HG03442 (cell line): ENCODE measurements at regions not wholly inside any gene's neighbourhood (a gene's known extent, or its start where the extent isn't known, plus 50 kb on each side); places are given as distances from the start of the nearest gene placed in this dataset.
A peak's percentile ranks its signal among the peaks of the same experiment; 100 is the strongest.
"Not testable (repeated sequence)": the region's sequence is repeated elsewhere in the genome, so short reads cannot be mapped to it uniquely, and the experiment has no call there.

Experiments used
- ATAC-seq: cut with Tn5 transposase; IDR thresholded peaks from one replicate; pipeline ENCODE4 v1.9.1; 2021; ENCODE audit warnings: mild to moderate bottlenecking, moderate library complexity; ENCODE audit not compliant: unreplicated experiment

GRCh38 chr20:48008850-48009515 is 223.7 kb upstream of the SULF2 start:
- no peak for ATAC-seq

- no peak for ATAC-seq
Measured at GRCh38 chr20:48007351-48007750, 222.1 kb upstream of the SULF2 start.

GRCh38 chr20:48006036-48006833 is 221.0 kb upstream of the SULF2 start:
- ATAC-seq = no peak

GRCh38 chr20:48003021-48003420 is 217.7 kb upstream of the SULF2 start:
- no peak for ATAC-seq

- peak; percentile 65 for ATAC-seq
Measured at GRCh38 chr20:48002517-48002970, 217.3 kb upstream of the SULF2 start.

GRCh38 chr20:47999166-47999565 is 213.9 kb upstream of the SULF2 start:
- ATAC-seq = no peak

- ATAC-seq = no peak
Measured at GRCh38 chr20:47998736-47999135, 213.5 kb upstream of the SULF2 start.

- ATAC-seq = no peak
Measured at GRCh38 chr20:47995661-47996060, 210.4 kb upstream of the SULF2 start.

- ATAC-seq = no peak
Measured at GRCh38 chr20:47993817-47994216, 208.5 kb upstream of the SULF2 start.

GRCh38 chr20:47993035-47993755 is 207.9 kb upstream of the SULF2 start:
- ATAC-seq = no peak

- no peak for ATAC-seq
Measured at GRCh38 chr20:47991875-47992488, 206.7 kb upstream of the SULF2 start.

- no peak for ATAC-seq
Measured at GRCh38 chr20:47990507-47991150, 205.3 kb upstream of the SULF2 start.

GRCh38 chr20:47989957-47990356 is 204.7 kb upstream of the SULF2 start:
- no peak for ATAC-seq

- ATAC-seq = no peak
Measured at GRCh38 chr20:47988676-47989075, 203.4 kb upstream of the SULF2 start.

- no peak for ATAC-seq
Measured at GRCh38 chr20:47985092-47985850, 200.0 kb upstream of the SULF2 start.

- no peak for ATAC-seq
Measured at GRCh38 chr20:47984437-47984836, 199.2 kb upstream of the SULF2 start.

GRCh38 chr20:47983642-47984041 is 198.4 kb upstream of the SULF2 start:
- ATAC-seq = not testable (repeated sequence)

- ATAC-seq = no peak
Measured at GRCh38 chr20:47982574-47983360, 197.5 kb upstream of the SULF2 start.

GRCh38 chr20:47981222-47981621 is 195.9 kb upstream of the SULF2 start:
- ATAC-seq = no peak
